NCI-H226 (cell line): ENCODE measurements at regions not wholly inside any gene's neighbourhood (a gene's known extent, or its start where the extent isn't known, plus 50 kb on each side); places are given as distances from the start of the nearest gene placed in this dataset.

Source experiments
- DNase-seq: peaks from one replicate; pipeline ENCODE4 v3.0.0-alpha.2; 2015

- no peak for DNase-seq
Observed at GRCh38 chr6:33921745-33922144, 117.9 kb upstream of the MLN start.

- DNase-seq, result no peak
Observed at GRCh38 chr6:33918175-33918695, 114.4 kb upstream of the MLN start.

GRCh38 chr6:33915134-33915533, 111.3 kb upstream of the MLN start:
- no peak for DNase-seq

- DNase-seq, result no peak
Observed at GRCh38 chr6:33914645-33915044, 110.8 kb upstream of the MLN start.

- DNase-seq, result no peak
Observed at GRCh38 chr6:33912195-33912594, 108.4 kb upstream of the MLN start.

- DNase-seq, result no peak
Observed at GRCh38 chr6:33911488-33911887, 107.7 kb upstream of the MLN start.

GRCh38 chr6:33910594-33910993, 106.8 kb upstream of the MLN start:
- no peak for DNase-seq

- DNase-seq, result no peak
Observed at GRCh38 chr6:33909737-33910136, 105.9 kb upstream of the MLN start.

- no peak for DNase-seq
Observed at GRCh38 chr6:33908025-33908424, 104.2 kb upstream of the MLN start.

GRCh38 chr6:33907227-33907626, 103.4 kb upstream of the MLN start:
- no peak for DNase-seq

- no peak for DNase-seq
Observed at GRCh38 chr6:33906439-33906838, 102.6 kb upstream of the MLN start.

GRCh38 chr6:33905071-33905609, 101.3 kb upstream of the MLN start:
- no peak for DNase-seq

- DNase-seq, result no peak
Observed at GRCh38 chr6:33904747-33905065, 100.9 kb upstream of the MLN start.

GRCh38 chr6:33904050-33904746, 100.4 kb upstream of the MLN start:
- DNase-seq, result no peak

GRCh38 chr6:33903579-33903978, 99.8 kb upstream of the MLN start:
- DNase-seq, result no peak

GRCh38 chr6:33902457-33902853, 98.7 kb upstream of the MLN start:
- DNase-seq, result no peak

- DNase-seq, result no peak
Observed at GRCh38 chr6:33901822-33902456, 98.1 kb upstream of the MLN start.

GRCh38 chr6:33898771-33899170, 95.0 kb upstream of the MLN start:
- DNase-seq, result no peak

GRCh38 chr6:33897189-33897780, 93.5 kb upstream of the MLN start:
- peak; percentile 26 for DNase-seq

- DNase-seq, result no peak
Observed at GRCh38 chr6:33896391-33897188, 92.8 kb upstream of the MLN start.

GRCh38 chr6:33895988-33896387, 92.2 kb upstream of the MLN start:
- DNase-seq, result no peak

GRCh38 chr6:33895296-33895695, 91.5 kb upstream of the MLN start:
- no peak for DNase-seq

GRCh38 chr6:33894438-33894837, 90.6 kb upstream of the MLN start:
- DNase-seq, result peak; percentile 84
